Breast epithelium (tissue), 3 donors: ENCODE measurements at regions not wholly inside any gene's neighbourhood (a gene's known extent, or its start where the extent isn't known, plus 50 kb on each side); places are given as distances from the start of the nearest gene placed in this dataset.

Experiments used
- CTCF ChIP-seq, 3 donors: fragments of 450-650 bp; IDR thresholded peaks; one replicate each; pipeline ENCODE4 v1.5.1; 2016 to 2017; ENCODE audit warnings: antibody characterized with exemption in 3 of 3, mild to moderate bottlenecking in 3 of 3, moderate library complexity in 3 of 3
- POLR2A ChIP-seq: fragments of 450-650 bp; IDR thresholded peaks from one replicate; pipeline ENCODE4 v1.6.1; 2016; ENCODE audit warnings: antibody characterized with exemption, mild to moderate bottlenecking, moderate library complexity

DNA sequence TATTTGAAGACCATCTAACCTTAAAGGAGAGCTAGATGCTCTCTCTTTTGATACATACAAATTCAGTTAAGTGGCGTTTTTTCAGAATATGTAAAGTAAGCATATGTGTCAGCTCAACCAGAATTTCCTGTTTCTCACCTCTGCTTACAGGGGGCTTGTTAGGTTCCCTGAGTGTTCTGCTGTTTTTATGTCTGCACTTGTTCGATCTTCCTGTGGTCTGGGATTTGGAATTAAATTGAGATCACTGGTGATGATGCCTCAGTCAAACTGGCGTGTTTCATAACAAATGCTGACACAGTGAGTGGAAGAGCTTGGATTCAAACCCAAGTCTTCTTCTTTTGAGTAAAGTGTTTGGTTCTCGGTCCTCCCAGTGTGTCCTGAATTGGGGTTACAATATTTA is 348.3 kb upstream of the AKR1E2 start:
- TF ChIP-seq POLR2A, result no peak
- TF ChIP-seq CTCF (IDR thresholded peaks at IDR 0.05), result no peak
